Transverse colon (tissue), 4 donors: ENCODE measurements at regions not wholly inside any gene's neighbourhood (a gene's known extent, or its start where the extent isn't known, plus 50 kb on each side); places are given as distances from the start of the nearest gene placed in this dataset.

Experiments used
- DNase-seq: peaks from one replicate; pipeline ENCODE4 v3.0.0-alpha.2; 2019
- H3K27ac ChIP-seq, 4 donors: fragments of 200-600 bp; sonication (generic); 2 replicates each; pipeline ENCODE4 v1.5.1; 2016 to 2018; ENCODE audit warnings: inconsistent platforms in 4 of 4
- H3K27me3 ChIP-seq: fragments of 200-600 bp; sonication (generic); 2 replicates; pipeline ENCODE4 v1.5.1; 2017; ENCODE audit warnings: inconsistent platforms
- H3K36me3 ChIP-seq, 4 donors: fragments of 200-600 bp; sonication (generic); 2 replicates each; pipeline ENCODE4 v1.5.1; 2017 to 2019; ENCODE audit warnings: inconsistent platforms in 4 of 4
- H3K4me1 ChIP-seq, 4 donors: fragments of 200-600 bp; sonication (generic); 2 replicates each; pipeline ENCODE4 v1.5.1; 2017 to 2020; ENCODE audit warnings: inconsistent platforms in 4 of 4
- H3K4me3 ChIP-seq, 4 donors: fragments of 200-600 bp; sonication (generic); 1 replicate in 1 of 4; 2 replicates in 3 of 4; pipeline versions ENCODE4 v1.5.1 to v1.6.1; 2017 to 2019; ENCODE audit warnings: inconsistent platforms in 4 of 4
- H3K9me3 ChIP-seq, 2 donors: fragments of 200-600 bp; sonication (generic); 2 replicates each; pipeline ENCODE4 v1.5.1; 2017 to 2019; ENCODE audit warnings: inconsistent platforms in 2 of 2
- EP300 ChIP-seq: sonication (generic); formaldehyde crosslinking; IDR thresholded peaks from one replicate; pipeline ENCODE4 v1.6.1; 2017; ENCODE audit warnings: antibody characterized with exemption, low read depth
- POLR2A ChIP-seq: fragments of 450-650 bp; IDR thresholded peaks from one replicate; pipeline ENCODE4 v1.6.1; 2016; ENCODE audit warnings: antibody characterized with exemption, mild to moderate bottlenecking, moderate library complexity
- POLR2AphosphoS5 ChIP-seq, 3 donors: sonication (generic); formaldehyde crosslinking; IDR thresholded peaks; one replicate each; pipeline ENCODE4 v1.6.1; 2016; ENCODE audit warnings: antibody characterized with exemption in 3 of 3
- WGBS, 2 donors: methylation state at CpG; one replicate each; pipeline ENCODE4 v1.1.5; 2018; ENCODE audit warnings: low coverage in 1 of 2; 5-methylcytosine and 5-hydroxymethylcytosine counted together
- in situ Hi-C, 4 donors: fragments of 200-750 bp; cut with MboI; loops; one replicate each; pipeline versions ENCODE4 v1.15.0 to v1.15.1; 2017; ENCODE audit warnings: low sequenced_read_pairs in 3 of 4, low pct_ligation_motif_present in 1 of 4, low pct_unique_long_range_greater_than_20kb in 1 of 4
- intact Hi-C: fragments of 100-400 bp; cut with DNase I; formaldehyde crosslinking; loops from one replicate; pipeline ENCODE4 v1.15.1; 2023; ENCODE audit warnings: low total_unique reads
- small RNA-seq, 4 donors: library from RNA; depleted of rRNA; stranded (forward); fragments of <200 nt; gene quantifications; one replicate each; pipeline ENCODE3, GENCODE V24; 2016
- TF ChIP-seq, protein P1 (sequence below), 5 experiments: fragments of 200-600 bp in 3 of 5; fragments of 450-650 bp in 2 of 5; sonication (generic) in 3 of 5; IDR thresholded peaks; 1 replicate in 2 of 5; 2 replicates in 3 of 5; pipeline ENCODE4 v1.5.1; 2016 to 2017; ENCODE audit warnings: antibody characterized with exemption in 5 of 5, inconsistent platforms in 3 of 5, mild to moderate bottlenecking in 2 of 5, moderate library complexity in 1 of 5

- Histone ChIP-seq H3K36me3 (no peaks in the 10 kb centered on the region), H3K27ac (no peak overlapping the region), H3K27me3 (no peaks in the 10 kb centered on the region), H3K4me1 (no peaks in the 10 kb centered on the region), H3K9me3 (no peaks in the 10 kb centered on the region), H3K4me3 (no peak overlapping the region)
- TF ChIP-seq, protein P1, sequence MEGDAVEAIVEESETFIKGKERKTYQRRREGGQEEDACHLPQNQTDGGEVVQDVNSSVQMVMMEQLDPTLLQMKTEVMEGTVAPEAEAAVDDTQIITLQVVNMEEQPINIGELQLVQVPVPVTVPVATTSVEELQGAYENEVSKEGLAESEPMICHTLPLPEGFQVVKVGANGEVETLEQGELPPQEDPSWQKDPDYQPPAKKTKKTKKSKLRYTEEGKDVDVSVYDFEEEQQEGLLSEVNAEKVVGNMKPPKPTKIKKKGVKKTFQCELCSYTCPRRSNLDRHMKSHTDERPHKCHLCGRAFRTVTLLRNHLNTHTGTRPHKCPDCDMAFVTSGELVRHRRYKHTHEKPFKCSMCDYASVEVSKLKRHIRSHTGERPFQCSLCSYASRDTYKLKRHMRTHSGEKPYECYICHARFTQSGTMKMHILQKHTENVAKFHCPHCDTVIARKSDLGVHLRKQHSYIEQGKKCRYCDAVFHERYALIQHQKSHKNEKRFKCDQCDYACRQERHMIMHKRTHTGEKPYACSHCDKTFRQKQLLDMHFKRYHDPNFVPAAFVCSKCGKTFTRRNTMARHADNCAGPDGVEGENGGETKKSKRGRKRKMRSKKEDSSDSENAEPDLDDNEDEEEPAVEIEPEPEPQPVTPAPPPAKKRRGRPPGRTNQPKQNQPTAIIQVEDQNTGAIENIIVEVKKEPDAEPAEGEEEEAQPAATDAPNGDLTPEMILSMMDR (IDR thresholded peaks at IDR 0.05) = no peak
- TF ChIP-seq EP300 (no peak), POLR2A (no peak), POLR2AphosphoS5 (IDR thresholded peaks at IDR 0.05) (no peak)
- in situ Hi-C loops (no loop called here), intact Hi-C loops (no loop called here)
- DNase-seq = no peak
- WGBS, 2 donors = 81 to 91% methylated on average over 6 to 15 of the region's 15 CpGs
These were observed 54.9 kb upstream of the SASH1 start for GRCh38 chr6:148287623-148288333.

DNA sequence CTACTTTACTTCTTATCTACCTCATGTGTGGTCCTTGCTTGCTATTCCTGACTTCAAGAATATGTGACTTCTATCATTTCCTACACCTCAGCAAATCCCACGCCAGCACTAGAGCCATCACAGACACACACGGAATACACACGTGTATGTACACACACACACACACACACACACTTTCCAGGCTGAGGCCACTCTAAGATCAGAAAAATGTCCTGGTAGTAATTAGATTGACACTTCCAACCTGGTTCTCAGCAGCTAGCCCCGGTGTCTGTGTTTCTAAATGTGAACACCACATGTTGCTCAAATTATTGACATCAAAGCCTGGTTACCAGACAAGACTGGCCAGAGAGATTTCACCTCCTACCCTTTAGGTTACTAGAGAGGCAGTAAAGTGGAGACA, 54.1 kb upstream of the SASH1 start:
- Histone ChIP-seq H3K9me3 (no peaks in the 10 kb centered on the region), H3K27me3 (no peaks in the 10 kb centered on the region), H3K27ac (no peak overlapping the region), H3K4me3 (no peak overlapping the region), H3K36me3 (no peaks in the 10 kb centered on the region), H3K4me1 (peaks cover 0 to 5% (median 0%) of the 10 kb centered on the region in 4 donors)
- DNase-seq = no peak
- in situ Hi-C loops = no loop called here
- TF ChIP-seq POLR2AphosphoS5 (IDR thresholded peaks at IDR 0.05) (no peak), EP300 (no peak), POLR2A (no peak)
- TF ChIP-seq, protein P1 (IDR thresholded peaks at IDR 0.05) = no peak
- WGBS, 2 donors = 80 to 85% methylated on average over 1 to 4 of the region's 4 CpGs
- intact Hi-C loops = no loop called here

DNA sequence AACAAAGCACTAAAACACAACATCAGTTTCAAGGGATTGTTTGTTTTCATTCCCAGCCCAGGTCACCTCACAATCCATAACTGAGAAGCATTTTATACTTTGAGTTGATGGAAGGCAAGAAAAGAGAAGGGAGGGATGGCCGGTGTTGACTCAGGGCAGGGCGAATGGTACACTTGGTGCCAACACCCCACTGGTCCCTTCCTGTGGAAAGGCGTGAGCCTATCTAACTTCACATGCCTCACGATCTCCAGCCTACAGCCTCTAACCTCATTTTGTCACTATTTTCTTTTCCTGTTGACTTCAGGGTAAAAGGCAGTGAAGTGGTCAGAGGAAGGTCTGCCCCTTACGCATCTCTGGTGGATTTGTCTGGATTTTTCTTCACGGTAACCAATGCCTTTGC, 53.5 kb upstream of the SASH1 start:
- Histone ChIP-seq H3K4me1 (peaks cover 0 to 5% (median 0%) of the 10 kb centered on the region in 4 donors), H3K27ac (no peak overlapping the region), H3K4me3 (no peak overlapping the region), H3K27me3 (no peaks in the 10 kb centered on the region), H3K36me3 (no peaks in the 10 kb centered on the region), H3K9me3 (no peaks in the 10 kb centered on the region)
- intact Hi-C loops (no loop called here), in situ Hi-C loops (no loop called here)
- DNase-seq = no peak
- 84 to 88% methylated on average over 5 to 6 of the region's 6 CpGs for WGBS, 2 donors
- no peak for TF ChIP-seq POLR2AphosphoS5 (IDR thresholded peaks at IDR 0.05)
- TF ChIP-seq, protein P1 (IDR thresholded peaks at IDR 0.05) = no peak
- no peak for TF ChIP-seq POLR2A
- no peak for TF ChIP-seq EP300

DNA sequence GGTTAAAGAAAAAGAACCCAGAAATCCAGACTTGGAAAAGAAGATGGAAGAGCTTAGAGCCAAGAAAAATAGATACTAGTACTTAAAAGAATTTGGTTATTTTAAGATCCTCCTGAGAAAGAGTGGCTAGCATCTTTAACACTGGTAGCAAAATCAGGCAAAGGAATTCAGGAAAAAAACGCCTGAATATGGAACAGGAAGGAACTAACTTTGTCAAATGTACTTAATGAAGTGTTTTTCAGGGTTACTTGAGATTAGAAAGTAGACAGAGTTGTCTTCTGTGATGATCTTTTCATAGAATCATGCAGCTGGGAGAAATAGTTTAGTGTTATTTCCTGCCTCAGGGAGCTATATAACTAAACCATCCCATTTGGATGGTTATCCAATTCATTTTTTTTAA, 50.8 kb upstream of the SASH1 start:
- in situ Hi-C loops (no loop called here), intact Hi-C loops (no loop called here)
- TF ChIP-seq POLR2AphosphoS5 (IDR thresholded peaks at IDR 0.05) (no peak), EP300 (no peak), POLR2A (no peak)
- TF ChIP-seq, protein P1 (IDR thresholded peaks at IDR 0.05) = no peak
- Histone ChIP-seq H3K36me3 (no peaks in the 10 kb centered on the region), H3K27ac (no peak overlapping the region), H3K27me3 (no peaks in the 10 kb centered on the region), H3K4me3 (no peak overlapping the region), H3K9me3 (no peaks in the 10 kb centered on the region), H3K4me1 (peaks cover 0 to 5% (median 0%) of the 10 kb centered on the region in 4 donors)
- no peak for DNase-seq
- 34 to 62% methylated on average over 1 of the region's 1 CpG for WGBS, 2 donors

Small RNA genes in the stretch of these regions (small RNA-seq; reads per million reads assigned to genes)
- gene RNU6-1222P = 0 reads per million in 4 donors
